ENCODE measurements at regions not wholly inside any gene's neighbourhood (a gene's known extent, or its start where the extent isn't known, plus 50 kb on each side); places are given as distances from the start of the nearest gene placed in this dataset.

GRCh38 chr15:70185251-70185711 lies 87.6 kb upstream of the TLE3 start:
- Histone ChIP-seq H3K56ac (ENCODE audit: insufficient read length, low read depth, low read length) (no peak overlapping the region), H3K79me1 (ENCODE audit: insufficient read depth, low read depth, low read length, poor library complexity, severe bottlenecking) (no peaks in the 10 kb centered on the region), H2BK12ac (ENCODE audit: insufficient read length, low read depth, low read length) (no peak overlapping the region), H3K14ac (ENCODE audit: insufficient read depth, low read length) (no peak overlapping the region), H3K4ac (ENCODE audit: low read depth, low read length) (no peak overlapping the region), H3K27me3 (ENCODE audit: insufficient read depth, low read length) (no peaks in the 10 kb centered on the region), H3K9me3 (ENCODE audit: control insufficient read depth, low read depth, low read length) (no peaks in the 10 kb centered on the region), H2AFZ (ENCODE audit: low read length) (no peak overlapping the region), H4K20me1 (ENCODE audit: control insufficient read depth, insufficient read depth, insufficient read length) (no peaks in the 10 kb centered on the region), H4K5ac (ENCODE audit: insufficient read length, low read depth, low read length) (no peak overlapping the region), H3K79me2 (ENCODE audit: insufficient read depth, low read length) (no peaks in the 10 kb centered on the region), H2BK15ac (ENCODE audit: low read depth, low read length) (no peak overlapping the region), H3K23ac (ENCODE audit: insufficient read length, low read depth, low read length) (no peak overlapping the region), H3K4me2 (ENCODE audit: insufficient read depth, insufficient read length, low read length) (no peak overlapping the region), H3K9ac (ENCODE audit: extremely low read depth, insufficient read length, low read length) (no peak overlapping the region), H3K18ac (ENCODE audit: insufficient read length, low read depth, low read length) (no peak overlapping the region), H2BK5ac (ENCODE audit: insufficient read length, low read length) (no peak overlapping the region), H3K4me1 (ENCODE audit: insufficient read depth, low read length) (no peaks in the 10 kb centered on the region), H2BK20ac (ENCODE audit: low read depth, low read length, poor library complexity, severe bottlenecking) (no peak overlapping the region), H3T11ph (ENCODE audit: low read length) (no peak overlapping the region), H3K27ac (ENCODE audit: insufficient read length, low read depth, low read length) (no peak overlapping the region), H4K91ac (ENCODE audit: insufficient read length, low read depth, low read length) (no peak overlapping the region), H2BK120ac (ENCODE audit: low read depth, low read length, poor library complexity, severe bottlenecking) (no peak overlapping the region), H3K23me2 (ENCODE audit: insufficient read length, low read depth, low read length, poor library complexity, severe bottlenecking) (no peaks in the 10 kb centered on the region), H4K8ac (replicated peaks; ENCODE audit: insufficient read length, low read depth, low read length) (no peak overlapping the region), H2AK5ac (ENCODE audit: insufficient read length, low read length) (no peak overlapping the region)
- DNase-seq: no peak
- Mint-ChIP-seq H3K4me3 (no peak overlapping the region), H3K4me1 (peaks cover 18 to 29% of the 10 kb centered on the region in 2 experiments), H3K36me3 (ENCODE audit: insufficient read depth in 1 of 3, low read depth in 3 of 3) (no peaks in the 10 kb centered on the region), H3K27ac (no peak overlapping the region), H3K9me3 (no peaks in the 10 kb centered on the region), H3K27me3 (ENCODE audit: low read depth) (peaks cover 2% of the 10 kb centered on the region)
- no CpG with 5 or more reads among the region's 5 CpGs for WGBS (ENCODE audit: extremely low coverage, insufficient read length, low lambda C conversion rate)
- no peak for TF ChIP-seq CTCF (conservative IDR thresholded peaks at IDR 0.05)
